ENCODE measurements at regions not wholly inside any gene's neighbourhood (a gene's known extent, or its start where the extent isn't known, plus 50 kb on each side); places are given as distances from the start of the nearest gene placed in this dataset.

DNA sequence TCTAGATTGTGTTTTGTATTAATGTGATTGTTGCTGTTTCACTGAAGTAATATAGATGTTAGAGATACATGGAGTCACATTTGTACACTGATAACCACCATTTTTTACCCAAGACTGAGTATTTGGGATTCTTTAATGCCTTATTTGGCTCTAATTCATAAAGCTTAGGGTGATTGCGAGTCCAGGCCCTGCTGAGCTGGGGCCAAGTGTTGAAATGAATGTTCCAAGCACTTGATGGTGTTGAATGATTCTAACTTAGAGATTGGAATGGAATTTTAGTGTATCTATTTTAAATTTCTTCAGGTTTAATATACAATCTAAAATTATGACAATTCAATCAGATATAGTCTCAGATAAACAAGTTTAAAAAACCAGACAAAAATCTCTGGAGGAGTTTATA is 329.4 kb upstream of the SLC35B3 start:
- Histone ChIP-seq H3K4me3 (replicated peaks in 1 of 3) (no peak overlapping the region), H3K36me3 (no peaks in the 10 kb centered on the region), H3K4me1 (no peaks in the 10 kb centered on the region), H3K9me3 (no peaks in the 10 kb centered on the region), H3K27ac (no peak overlapping the region), H3K27me3 (no peaks in the 10 kb centered on the region)
- TF ChIP-seq, protein P1, sequence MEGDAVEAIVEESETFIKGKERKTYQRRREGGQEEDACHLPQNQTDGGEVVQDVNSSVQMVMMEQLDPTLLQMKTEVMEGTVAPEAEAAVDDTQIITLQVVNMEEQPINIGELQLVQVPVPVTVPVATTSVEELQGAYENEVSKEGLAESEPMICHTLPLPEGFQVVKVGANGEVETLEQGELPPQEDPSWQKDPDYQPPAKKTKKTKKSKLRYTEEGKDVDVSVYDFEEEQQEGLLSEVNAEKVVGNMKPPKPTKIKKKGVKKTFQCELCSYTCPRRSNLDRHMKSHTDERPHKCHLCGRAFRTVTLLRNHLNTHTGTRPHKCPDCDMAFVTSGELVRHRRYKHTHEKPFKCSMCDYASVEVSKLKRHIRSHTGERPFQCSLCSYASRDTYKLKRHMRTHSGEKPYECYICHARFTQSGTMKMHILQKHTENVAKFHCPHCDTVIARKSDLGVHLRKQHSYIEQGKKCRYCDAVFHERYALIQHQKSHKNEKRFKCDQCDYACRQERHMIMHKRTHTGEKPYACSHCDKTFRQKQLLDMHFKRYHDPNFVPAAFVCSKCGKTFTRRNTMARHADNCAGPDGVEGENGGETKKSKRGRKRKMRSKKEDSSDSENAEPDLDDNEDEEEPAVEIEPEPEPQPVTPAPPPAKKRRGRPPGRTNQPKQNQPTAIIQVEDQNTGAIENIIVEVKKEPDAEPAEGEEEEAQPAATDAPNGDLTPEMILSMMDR (IDR thresholded peaks at IDR 0.05), result no peak
- TF ChIP-seq POLR2A (IDR thresholded peaks at IDR 0.05), result no peak
- intact Hi-C loops (cut with DNase I), result no loop called here
- no peak for DNase-seq
- 59 to 75% methylated on average over 1 of the region's 1 CpG for WGBS, 2 donors

DNA sequence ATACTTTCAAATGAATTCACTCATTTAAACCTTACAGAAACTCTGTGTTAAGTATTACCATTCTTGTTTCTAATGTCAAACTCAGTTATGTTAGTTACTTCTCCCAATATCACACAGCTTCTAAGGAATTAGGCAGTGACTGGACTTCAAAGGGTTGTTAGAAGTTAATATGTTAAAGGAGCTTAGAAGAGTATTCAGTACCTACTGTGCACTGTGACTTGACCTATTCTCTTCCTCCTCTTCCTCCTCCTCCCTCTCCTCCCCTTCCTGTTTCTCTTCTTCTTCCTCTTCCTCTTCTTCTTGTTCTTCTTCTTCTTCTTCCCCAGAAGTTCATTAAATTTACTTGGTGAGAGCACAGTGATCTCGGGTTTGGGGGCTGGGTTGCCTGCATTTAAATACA is 325.6 kb upstream of the SLC35B3 start:
- H3K9me3 ChIP-seq, result no peaks in the 10 kb centered on the region
- intact Hi-C loops (cut with DNase I), result no loop called here
- no peak for DNase-seq
- TF ChIP-seq, protein P1 (IDR thresholded peaks at IDR 0.05), result no peak
- no peak for TF ChIP-seq POLR2A (IDR thresholded peaks at IDR 0.05)
- no peaks in the 10 kb centered on the region for H3K27me3 ChIP-seq
- no peak overlapping the region for H3K4me3 ChIP-seq (replicated peaks in 1 of 3)
- H3K27ac ChIP-seq, result no peak overlapping the region
- H3K36me3 ChIP-seq, result no peaks in the 10 kb centered on the region
- WGBS, 2 donors, result 59 to 67% methylated on average over 1 of the region's 1 CpG
- H3K4me1 ChIP-seq, result no peaks in the 10 kb centered on the region

DNA sequence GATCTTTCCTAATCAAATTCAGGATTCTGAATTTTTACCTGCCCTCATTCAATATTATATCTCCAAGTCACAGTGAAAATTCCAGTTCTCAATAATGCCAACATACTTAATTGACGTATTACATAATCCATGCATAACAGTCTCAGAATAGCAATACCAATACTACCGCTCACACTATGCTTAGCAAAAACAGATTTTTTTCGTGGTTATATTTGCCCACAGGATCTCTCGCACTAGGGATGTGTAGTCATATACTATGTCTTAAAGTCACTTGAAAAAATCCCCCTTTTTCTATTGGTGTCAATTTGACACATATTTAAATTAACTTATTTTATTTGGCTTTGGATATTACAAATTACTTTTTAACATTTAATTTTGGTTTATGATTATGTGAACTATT is 323.1 kb upstream of the SLC35B3 start:
- TF ChIP-seq, protein P1 (IDR thresholded peaks at IDR 0.05), result no peak
- no peak for TF ChIP-seq POLR2A (IDR thresholded peaks at IDR 0.05)
- no peaks in the 10 kb centered on the region for H3K36me3 ChIP-seq
- intact Hi-C loops (cut with DNase I), result no loop called here
- H3K27ac ChIP-seq, result no peak overlapping the region
- no peaks in the 10 kb centered on the region for H3K9me3 ChIP-seq
- no peaks in the 10 kb centered on the region for H3K4me1 ChIP-seq
- no peak overlapping the region for H3K4me3 ChIP-seq (replicated peaks in 1 of 3)
- no peak for DNase-seq
- WGBS, 2 donors, result 77 to 86% methylated on average over 4 of the region's 4 CpGs
- H3K27me3 ChIP-seq, result no peaks in the 10 kb centered on the region

DNA sequence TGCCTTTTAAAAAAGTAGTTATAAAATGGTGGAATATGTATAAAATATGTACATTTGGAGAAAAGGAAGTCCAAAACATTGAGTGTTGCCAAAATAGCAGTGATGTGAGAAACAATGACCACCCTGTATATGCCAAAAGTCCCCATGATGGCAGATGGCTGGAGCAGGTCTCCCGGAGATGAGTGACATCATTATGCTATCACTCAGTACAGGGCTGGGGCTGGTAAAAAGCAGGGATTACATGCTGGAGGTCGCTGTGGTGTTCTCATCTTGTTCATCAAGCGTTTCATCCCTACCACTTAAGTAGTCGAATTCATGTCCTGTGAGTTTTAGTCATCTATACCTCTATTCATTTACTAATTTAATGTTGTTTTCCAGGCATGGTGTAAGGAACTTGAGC is 315.3 kb upstream of the SLC35B3 start:
- WGBS, 2 donors, result 82 to 84% methylated on average over 4 of the region's 4 CpGs
- intact Hi-C loops (cut with DNase I), result no loop called here

DNA sequence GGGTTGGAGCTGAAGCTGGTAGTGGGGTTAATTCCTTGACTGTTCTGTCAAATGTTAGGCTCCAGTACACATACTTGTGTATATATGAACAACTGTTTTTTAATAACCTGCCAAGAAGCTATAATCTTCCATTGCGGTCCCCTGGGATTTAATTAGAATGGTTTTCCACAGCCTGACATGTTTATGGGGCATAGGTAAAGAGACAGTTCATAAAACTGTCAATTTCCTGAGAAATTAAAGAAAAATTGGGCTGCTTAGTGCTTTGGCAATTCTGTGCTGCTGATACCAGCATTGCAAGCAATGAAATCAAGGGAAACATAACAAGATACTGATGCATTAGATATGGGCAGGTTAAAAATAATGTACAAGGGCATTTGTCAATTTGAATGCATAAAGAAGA is 314.1 kb upstream of the SLC35B3 start:
- no peak for DNase-seq
- Histone ChIP-seq H3K4me1 (no peaks in the 10 kb centered on the region), H3K27me3 (no peaks in the 10 kb centered on the region), H3K9me3 (no peaks in the 10 kb centered on the region), H3K4me3 (replicated peaks in 1 of 3) (no peak overlapping the region), H3K27ac (no peak overlapping the region), H3K36me3 (no peaks in the 10 kb centered on the region)
- intact Hi-C loops (cut with DNase I), result no loop called here
- 89 to 95% methylated on average over 1 of the region's 1 CpG for WGBS, 2 donors
- TF ChIP-seq, protein P1 (IDR thresholded peaks at IDR 0.05), result no peak
- TF ChIP-seq POLR2A (IDR thresholded peaks at IDR 0.05), result no peak

More for the DNA sequence above, 315.3 kb upstream of the SLC35B3 start:
- Histone ChIP-seq H3K36me3 (no peaks in the 10 kb centered on the region), H3K27me3 (no peaks in the 10 kb centered on the region), H3K4me3 (replicated peaks in 1 of 3) (no peak overlapping the region), H3K9me3 (no peaks in the 10 kb centered on the region), H3K4me1 (no peaks in the 10 kb centered on the region), H3K27ac (no peak overlapping the region)
- TF ChIP-seq, protein P1 (IDR thresholded peaks at IDR 0.05), result no peak
- no peak for TF ChIP-seq POLR2A (IDR thresholded peaks at IDR 0.05)
- no peak for DNase-seq
